A549 (cell line): ENCODE measurements at regions not wholly inside any gene's neighbourhood (a gene's known extent, or its start where the extent isn't known, plus 50 kb on each side); places are given as distances from the start of the nearest gene placed in this dataset.

Experiments used
- ATAC-seq, 2 experiments: fragments of 200-7000 bp in 1 of 2; fragments of >200 bp in 1 of 2; cut with Nextera tagmentation in 1 of 2; cut with Tn5 transposase in 1 of 2; 3 replicates each; pipeline versions ENCODE4 v1.8.0 to v1.9.1; 2018 to 2020; ENCODE audit warnings: mild to moderate bottlenecking in 1 of 2, moderate library complexity in 1 of 2
- CTCF ChIA-PET: fragments of 300-600 bp; sonication (Branson Sonifier 250); formaldehyde crosslinking; extraction: SDS; loops from one replicate; lab custom pipeline; 2021; ENCODE audit warnings: antibody characterized with exemption, inconsistent platforms; lab: Yijun Ruan, JAX
- POLR2A ChIA-PET: fragments of 350-600 bp; formaldehyde crosslinking; extraction: SDS; loops from one replicate; lab custom pipeline; 2021; ENCODE audit warnings: antibody characterized with exemption, inconsistent platforms; lab: Yijun Ruan, JAX
- DNase-seq, 2 experiments: peaks; one replicate each; pipeline versions ENCODE4 v3.0.0 to v3.0.0-alpha.2; 2011 to 2016; ENCODE audit warnings: low read depth in 1 of 2, low spot score in 1 of 2
- FAIRE-seq: peaks from 2 replicates; lab custom pipeline; 2011; peaks lifted over from hg19 to GRCh38; lab: Jason Lieb, UNC
- H3K27ac ChIP-seq, 2 experiments: fragments of >200 bp; sonication (Bioruptor Twin); formaldehyde crosslinking; 3 replicates each; pipeline ENCODE4 v1.5.1; 2016 to 2017
- H3K4me1 ChIP-seq: fragments of >200 bp; sonication (Bioruptor Twin); formaldehyde crosslinking; 3 replicates; pipeline ENCODE4 v1.6.1; 2016
- H3K4me2 ChIP-seq: fragments of >200 bp; sonication (Bioruptor Twin); formaldehyde crosslinking; 3 replicates; pipeline ENCODE4 v1.6.1; 2016
- H3K4me3 ChIP-seq: fragments of >200 bp; sonication (Bioruptor Twin); formaldehyde crosslinking; 3 replicates; pipeline ENCODE4 v1.5.1; 2016
- H3K9me3 ChIP-seq: fragments of >200 bp; sonication (Bioruptor Twin); formaldehyde crosslinking; 3 replicates; pipeline ENCODE4 v1.6.1; 2016
- ATOH8 ChIP-seq: fragments of 250-450 bp; sonication (Bioruptor Pico); IDR thresholded peaks from 2 replicates; pipeline ENCODE4 v1.5.0; 2020; ENCODE audit warnings: low read depth, mild to moderate bottlenecking, moderate library complexity
- BCL3 ChIP-seq: fragments of >200 bp; sonication (Bioruptor Twin); formaldehyde crosslinking; IDR thresholded peaks from 3 replicates; pipeline ENCODE4 v1.6.1; 2016
- CBX2 ChIP-seq: fragments of 200-600 bp; sonication (generic); IDR thresholded peaks from 2 replicates; pipeline ENCODE4 v1.6.1; 2016; ENCODE audit warnings: low read depth, mild to moderate bottlenecking, borderline replicate concordance
- CBX8 ChIP-seq: fragments of 200-600 bp; sonication (generic); IDR thresholded peaks from 2 replicates; pipeline ENCODE4 v1.6.1; 2016
- E2F6 ChIP-seq: IDR thresholded peaks from 2 replicates; pipeline ENCODE4 v1.6.1; 2012; ENCODE audit warnings: low read depth, borderline replicate concordance
- EHMT2 ChIP-seq: fragments of 200-600 bp; sonication (generic); IDR thresholded peaks from 2 replicates; pipeline ENCODE4 v1.6.1; 2016; ENCODE audit warnings: antibody characterized with exemption, low read depth, mild to moderate bottlenecking, moderate library complexity
- ELK1 ChIP-seq: fragments of 150-350 bp; IDR thresholded peaks from 2 replicates; pipeline ENCODE4 v1.6.1; 2014; ENCODE audit warnings: low read depth, mild to moderate bottlenecking, low read length
- EP300 ChIP-seq, 2 experiments: fragments of >200 bp; sonication (Bioruptor Twin); formaldehyde crosslinking; IDR thresholded peaks; 2 replicates in 1 of 2; 3 replicates in 1 of 2; pipeline ENCODE4 v1.6.1; 2016 to 2017
- ESRRA ChIP-seq: fragments of 150-350 bp; IDR thresholded peaks from 2 replicates; pipeline ENCODE4 v1.6.1; 2014; ENCODE audit warnings: mild to moderate bottlenecking, low read length, borderline replicate concordance
- FOSB ChIP-seq: fragments of 250-450 bp; sonication (Bioruptor Pico); IDR thresholded peaks from 2 replicates; pipeline ENCODE4 v1.5.0; 2020; ENCODE audit warnings: mild to moderate bottlenecking, moderate library complexity
- FOSL2 ChIP-seq, 2 experiments: fragments of 450-650 bp in 1 of 2; fragments of >200 bp in 1 of 2; sonication (Bioruptor Twin) in 1 of 2; formaldehyde crosslinking; IDR thresholded peaks; 2 replicates each; pipeline versions ENCODE4 v1.5.0 to v1.6.1; 2016 to 2020; ENCODE audit warnings: mild to moderate bottlenecking in 1 of 2, moderate library complexity in 1 of 2
- FOXS1 ChIP-seq: fragments of 250-450 bp; sonication (Bioruptor Pico); IDR thresholded peaks from 2 replicates; pipeline ENCODE4 v1.5.0; 2020; ENCODE audit warnings: mild to moderate bottlenecking, moderate library complexity
- GATA3 ChIP-seq: IDR thresholded peaks from 2 replicates; pipeline ENCODE4 v1.6.1; 2012; ENCODE audit warnings: borderline replicate concordance
- HES2 ChIP-seq: fragments of >200 bp; sonication (Bioruptor Twin); formaldehyde crosslinking; IDR thresholded peaks from 2 replicates; pipeline ENCODE4 v1.6.1; 2016
- HEYL ChIP-seq: fragments of 250-450 bp; sonication (Bioruptor Pico); IDR thresholded peaks from 2 replicates; pipeline ENCODE4 v1.8.0; 2021; ENCODE audit warnings: mild to moderate bottlenecking, moderate library complexity
- JUN ChIP-seq, 2 experiments: fragments of >200 bp; sonication (Bioruptor Twin); formaldehyde crosslinking; IDR thresholded peaks; 2 replicates in 1 of 2; 3 replicates in 1 of 2; pipeline ENCODE4 v1.6.1; 2016 to 2017
- KDM1A ChIP-seq: fragments of 200-600 bp; sonication (generic); IDR thresholded peaks from 2 replicates; pipeline ENCODE4 v1.6.1; 2016; ENCODE audit warnings: low read depth, mild to moderate bottlenecking
- MAFK ChIP-seq: fragments of 450-650 bp; IDR thresholded peaks from 2 replicates; pipeline ENCODE4 v1.6.1; 2014; ENCODE audit not compliant: partially characterized antibody
- MAZ ChIP-seq: fragments of 150-350 bp; IDR thresholded peaks from 2 replicates; pipeline ENCODE4 v1.6.1; 2014; ENCODE audit warnings: antibody characterized with exemption, low read depth, low read length, borderline replicate concordance
- NFE2L2 ChIP-seq: fragments of 150-350 bp; conservative IDR thresholded peaks from 2 replicates; pipeline ENCODE4 v1.6.1; 2014; ENCODE audit warnings: low read length
- NR3C1 ChIP-seq: fragments of >200 bp; sonication (Bioruptor Twin); formaldehyde crosslinking; IDR thresholded peaks from 3 replicates; pipeline ENCODE4 v1.6.1; 2017
- PBX3 ChIP-seq: IDR thresholded peaks from 2 replicates; pipeline ENCODE4 v1.6.1; 2012
- POLR2AphosphoS2 ChIP-seq: conservative IDR thresholded peaks from 2 replicates; pipeline ENCODE4 v1.6.1; 2012; ENCODE audit warnings: low read length, improper control_type of control experiment, inconsistent platforms
- RCOR1 ChIP-seq: fragments of 150-350 bp; IDR thresholded peaks from 2 replicates; pipeline ENCODE4 v1.6.1; 2014; ENCODE audit warnings: antibody characterized with exemption, low read length, low read depth
- RFX5 ChIP-seq: fragments of 450-650 bp; IDR thresholded peaks from 2 replicates; pipeline ENCODE4 v1.7.1; 2014; ENCODE audit warnings: antibody characterized with exemption, mild to moderate bottlenecking, moderate library complexity
- RNF2 ChIP-seq: fragments of 200-600 bp; sonication (generic); IDR thresholded peaks from 2 replicates; pipeline ENCODE4 v1.6.1; 2016; ENCODE audit warnings: low read depth, mild to moderate bottlenecking, antibody characterized with exemption, moderate library complexity, borderline replicate concordance
- SMC3 ChIP-seq: fragments of >200 bp; sonication (Bioruptor Twin); formaldehyde crosslinking; IDR thresholded peaks from 3 replicates; pipeline ENCODE4 v1.6.1; 2018; ENCODE audit warnings: inconsistent platforms
- TFCP2L1 ChIP-seq: fragments of 250-450 bp; sonication (Bioruptor Pico); IDR thresholded peaks from 2 replicates; pipeline ENCODE4 v1.5.0; 2021; ENCODE audit warnings: mild to moderate bottlenecking
- USF2 ChIP-seq: fragments of 450-650 bp; IDR thresholded peaks from 2 replicates; pipeline ENCODE4 v1.6.1; 2014; ENCODE audit warnings: antibody characterized with exemption
- ZNF302 ChIP-seq: fragments of 250-450 bp; sonication (Bioruptor Pico); IDR thresholded peaks from 2 replicates; pipeline ENCODE4 v1.9.0; 2021; ENCODE audit warnings: inconsistent platforms, mild to moderate bottlenecking, moderate library complexity
- WGBS: methylation state at CpG from one replicate; pipeline ENCODE4 v1.1.6; 2017; ENCODE audit errors: missing lambda C conversion rate; 5-methylcytosine and 5-hydroxymethylcytosine counted together

- whole genome bisulfite sequencing, result 49% methylated on average over 4 of the region's 4 CpGs
- ATAC-seq (no peak), DNase-seq (no peak), FAIRE-seq (no peak)
- Histone ChIP-seq H3K4me3 (no peak overlapping the region), H3K27ac (no peak overlapping the region), H3K4me2 (no peak overlapping the region), H3K4me1 (no peaks in the 10 kb centered on the region), H3K9me3 (no peaks in the 10 kb centered on the region)
- ChIA-PET POLR2A (no interaction called here), CTCF (interaction anchor here (0.9 kb wide), 1 partner anchor 71 kb away, joined by 3 read pairs; no protein-coding TSS in a partner anchor)
- TF ChIP-seq FOSL2 (IDR thresholded peaks at IDR 0.05) (no peak), FOSL2 (CRISPR knock-in tag; IDR thresholded peaks at IDR 0.05) (no peak), FOSB (CRISPR knock-in tag) (no peak), TFCP2L1 (CRISPR knock-in tag) (no peak), HEYL (CRISPR knock-in tag) (no peak), JUN (IDR thresholded peaks at IDR 0.05) (no peak), MAFK (no peak), CBX2 (no peak), SMC3 (no peak), POLR2AphosphoS2 (no peak), ZNF302 (CRISPR knock-in tag) (no peak), RNF2 (no peak), MAZ (no peak), FOXS1 (CRISPR knock-in tag) (no peak)
Observed at GRCh38 chr3:186469525-186469924, 74.7 kb downstream of the CRYGS start.

GRCh38 chr3:186467969-186468368 is 76.2 kb downstream of the CRYGS start:
- DNase-seq, result no peak
- CTCF ChIA-PET, result no interaction called here
- no peak overlapping the region for H3K4me3 ChIP-seq
- H3K27ac ChIP-seq, result no peak overlapping the region
- POLR2A ChIA-PET, result no interaction called here
- H3K4me2 ChIP-seq, result no peak overlapping the region
- no peaks in the 10 kb centered on the region for H3K9me3 ChIP-seq
- H3K4me1 ChIP-seq, result no peaks in the 10 kb centered on the region
- no peak for FAIRE-seq
- ATAC-seq, result no peak
- TF ChIP-seq CBX8, result no peak
- no peak for TF ChIP-seq PBX3
- no peak for TF ChIP-seq GATA3
- no peak for TF ChIP-seq EP300 (IDR thresholded peaks at IDR 0.05)
- TF ChIP-seq USF2, result no peak
- TF ChIP-seq RCOR1, result no peak
- TF ChIP-seq NFE2L2, result no peak
- TF ChIP-seq KDM1A, result no peak
- no peak for TF ChIP-seq NR3C1
- no peak for TF ChIP-seq RFX5
- no peak for TF ChIP-seq HES2
- TF ChIP-seq ESRRA, result no peak
- TF ChIP-seq E2F6, result no peak
- TF ChIP-seq ATOH8, result no peak
- no peak for TF ChIP-seq EHMT2
- TF ChIP-seq BCL3, result no peak
- TF ChIP-seq ELK1, result no peak
- no peak for TF ChIP-seq ZNF302 (CRISPR knock-in tag)
- 49% methylated on average over 2 of the region's 2 CpGs for WGBS
